HG03045 (cell line): ENCODE measurements at regions not wholly inside any gene's neighbourhood (a gene's known extent, or its start where the extent isn't known, plus 50 kb on each side); places are given as distances from the start of the nearest gene placed in this dataset.

ENCODE experiments used
- ATAC-seq: cut with Tn5 transposase; IDR thresholded peaks from one replicate; pipeline ENCODE4 v1.9.1; 2021; ENCODE audit warnings: mild to moderate bottlenecking, moderate library complexity; ENCODE audit not compliant: unreplicated experiment

GRCh38 chr3:28087591-28087990 is 153.8 kb upstream of the CMC1 start:
- ATAC-seq, result no peak

GRCh38 chr3:28088811-28089526 is 152.4 kb upstream of the CMC1 start:
- ATAC-seq, result no peak

- ATAC-seq, result no peak
These were observed 151.9 kb upstream of the CMC1 start for GRCh38 chr3:28089527-28089897.

GRCh38 chr3:28099296-28099695 is 142.1 kb upstream of the CMC1 start:
- no peak for ATAC-seq

GRCh38 chr3:28101705-28102104 is 139.7 kb upstream of the CMC1 start:
- no peak for ATAC-seq

- ATAC-seq, result no peak
These were observed 137.6 kb upstream of the CMC1 start for GRCh38 chr3:28103861-28104260.

- no peak for ATAC-seq
These were observed 136.4 kb upstream of the CMC1 start for GRCh38 chr3:28104896-28105534.

GRCh38 chr3:28109829-28110228 is 131.6 kb upstream of the CMC1 start:
- no peak for ATAC-seq

GRCh38 chr3:28110869-28111268 is 130.6 kb upstream of the CMC1 start:
- no peak for ATAC-seq

GRCh38 chr3:28114893-28115292 is 126.5 kb upstream of the CMC1 start:
- no peak for ATAC-seq

GRCh38 chr3:28115316-28115715 is 126.1 kb upstream of the CMC1 start:
- ATAC-seq, result no peak

- no peak for ATAC-seq
These were observed 123.8 kb upstream of the CMC1 start for GRCh38 chr3:28117598-28117997.

- ATAC-seq, result no peak
These were observed 123.3 kb upstream of the CMC1 start for GRCh38 chr3:28118087-28118486.

GRCh38 chr3:28122227-28122626 is 119.2 kb upstream of the CMC1 start:
- ATAC-seq, result no peak

- ATAC-seq, result no peak
These were observed 116.5 kb upstream of the CMC1 start for GRCh38 chr3:28124882-28125281.

- no peak for ATAC-seq
These were observed 116.1 kb upstream of the CMC1 start for GRCh38 chr3:28125342-28125741.

GRCh38 chr3:28130836-28131235 is 110.6 kb upstream of the CMC1 start:
- ATAC-seq, result no peak

- no peak for ATAC-seq
These were observed 108.5 kb upstream of the CMC1 start for GRCh38 chr3:28132941-28133340.

- ATAC-seq, result no peak
These were observed 107.2 kb upstream of the CMC1 start for GRCh38 chr3:28134198-28134597.

GRCh38 chr3:28134792-28135375 is 106.5 kb upstream of the CMC1 start:
- ATAC-seq, result no peak

GRCh38 chr3:28136607-28137216 is 104.7 kb upstream of the CMC1 start:
- ATAC-seq, result no peak

GRCh38 chr3:28138043-28138610 is 103.3 kb upstream of the CMC1 start:
- no peak for ATAC-seq
